GM19395 (cell line): ENCODE measurements at regions not wholly inside any gene's neighbourhood (a gene's known extent, or its start where the extent isn't known, plus 50 kb on each side); places are given as distances from the start of the nearest gene placed in this dataset.
A peak's percentile ranks its signal among the peaks of the same experiment; 100 is the strongest.

Source experiments
- ATAC-seq: cut with Tn5 transposase; IDR thresholded peaks from one replicate; pipeline ENCODE4 v1.9.1; 2021; ENCODE audit warnings: mild to moderate bottlenecking, moderate library complexity; ENCODE audit not compliant: unreplicated experiment

DNA sequence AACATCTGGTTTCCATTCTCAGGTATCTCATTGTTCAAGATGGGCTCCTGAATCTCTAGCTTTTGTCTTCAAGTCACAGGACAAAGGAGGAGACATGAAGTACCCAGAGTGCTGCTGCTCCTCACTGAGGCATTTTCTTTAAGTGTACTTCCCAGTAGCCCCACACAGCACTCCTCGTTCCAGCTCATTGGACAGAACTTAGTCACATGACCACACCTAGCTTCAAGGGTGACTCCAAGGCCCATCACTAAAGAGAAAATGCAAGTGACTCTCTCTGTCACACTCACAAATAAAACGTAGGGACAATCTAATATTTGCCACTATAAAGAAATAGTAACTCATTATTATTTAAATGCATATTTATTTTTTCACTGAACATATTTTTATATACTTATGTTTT is 58.3 kb upstream of the NEUROD6 start:
- ATAC-seq = no peak

DNA sequence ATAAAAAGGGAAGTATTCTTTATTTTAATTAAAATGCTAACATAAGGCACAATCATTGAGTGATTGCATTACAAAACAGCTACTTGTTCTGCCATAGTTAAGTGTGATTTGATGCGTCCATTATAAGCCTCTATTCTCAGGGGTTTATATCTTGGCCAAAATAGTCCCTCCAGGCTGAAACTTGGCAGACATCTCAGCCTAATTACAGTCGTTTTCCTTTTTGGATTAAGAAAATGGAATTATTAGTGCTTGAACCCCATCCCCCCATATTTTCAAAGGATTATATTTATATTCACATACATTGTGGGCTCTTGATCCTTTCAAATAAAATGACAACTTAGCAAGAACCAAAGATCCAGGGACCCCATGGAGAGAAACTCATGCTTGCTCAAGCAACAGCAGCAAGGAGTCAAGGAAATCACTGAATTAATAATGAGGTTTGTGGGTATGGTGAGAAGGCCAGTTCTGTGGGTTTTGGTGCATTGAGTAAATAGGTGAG is 66.7 kb upstream of the NEUROD6 start:
- ATAC-seq = no peak

GRCh38 chr7:31408140-31408729 is 67.7 kb upstream of the NEUROD6 start:
- no peak for ATAC-seq

DNA sequence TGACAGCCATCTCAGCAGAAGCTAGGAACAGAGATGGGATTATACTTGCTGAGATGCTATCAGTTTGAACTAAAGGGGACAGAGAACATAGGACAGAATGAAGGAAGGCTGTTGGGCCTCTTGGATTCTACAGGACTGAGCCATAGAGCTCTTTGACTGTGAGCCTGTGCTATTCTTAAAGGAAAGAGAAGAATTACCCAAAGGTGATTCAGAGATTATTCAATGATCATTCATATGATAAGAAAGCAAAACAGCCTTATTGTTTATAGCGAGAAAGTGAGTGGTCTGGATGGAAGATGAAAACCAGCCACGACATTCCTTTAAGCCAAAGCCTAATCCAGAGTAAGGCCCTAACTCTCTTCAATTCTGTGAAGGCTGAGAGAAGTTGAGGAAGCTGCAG is 69.7 kb upstream of the NEUROD6 start:
- ATAC-seq = no peak

DNA sequence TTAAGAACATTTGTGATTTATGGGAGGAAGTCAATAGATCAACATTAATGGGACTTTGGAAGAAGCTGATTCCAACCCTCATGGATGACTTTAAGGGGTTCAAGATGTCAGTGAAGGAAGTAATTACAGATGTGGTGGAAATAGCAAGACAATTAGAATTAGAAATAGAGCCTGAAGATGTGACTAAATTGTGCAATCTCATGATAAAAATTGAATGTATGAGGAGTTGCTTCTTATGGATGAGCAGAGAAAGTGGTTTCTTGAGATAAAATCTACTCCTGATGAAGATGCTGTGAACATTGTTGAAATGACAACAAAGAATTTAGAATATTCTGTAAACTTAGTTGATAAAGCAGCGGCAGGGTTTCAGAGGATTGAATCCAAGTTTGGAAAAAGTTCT is 70.9 kb upstream of the NEUROD6 start:
- no peak for ATAC-seq

GRCh38 chr7:31413766-31414165 is 73.2 kb upstream of the NEUROD6 start:
- ATAC-seq = no peak

GRCh38 chr7:31416381-31416870 is 75.9 kb upstream of the NEUROD6 start:
- no peak for ATAC-seq

- no peak for ATAC-seq
These were observed 78.4 kb upstream of the NEUROD6 start for GRCh38 chr7:31418928-31419327.

GRCh38 chr7:31419505-31420055 is 79.1 kb upstream of the NEUROD6 start:
- ATAC-seq = no peak

DNA sequence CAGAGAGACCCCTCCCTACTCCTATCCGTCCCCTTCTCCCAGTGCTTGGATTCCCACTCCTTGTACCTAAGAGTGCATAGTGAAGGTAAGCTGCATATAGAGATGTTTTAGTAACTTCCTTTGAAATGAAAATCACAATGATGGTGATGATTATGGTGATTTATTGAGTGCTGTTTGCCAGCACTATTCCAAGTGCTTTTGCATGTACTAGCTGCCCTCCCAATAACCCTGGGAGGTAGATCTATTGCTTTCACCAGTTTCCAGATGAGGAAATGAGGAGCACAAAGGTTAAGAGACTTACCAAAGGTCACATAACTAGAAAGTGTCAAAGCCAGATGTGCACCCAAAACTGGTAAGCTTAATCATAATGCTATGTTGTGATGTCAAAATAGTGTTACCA is 80.4 kb upstream of the NEUROD6 start:
- ATAC-seq = no peak

DNA sequence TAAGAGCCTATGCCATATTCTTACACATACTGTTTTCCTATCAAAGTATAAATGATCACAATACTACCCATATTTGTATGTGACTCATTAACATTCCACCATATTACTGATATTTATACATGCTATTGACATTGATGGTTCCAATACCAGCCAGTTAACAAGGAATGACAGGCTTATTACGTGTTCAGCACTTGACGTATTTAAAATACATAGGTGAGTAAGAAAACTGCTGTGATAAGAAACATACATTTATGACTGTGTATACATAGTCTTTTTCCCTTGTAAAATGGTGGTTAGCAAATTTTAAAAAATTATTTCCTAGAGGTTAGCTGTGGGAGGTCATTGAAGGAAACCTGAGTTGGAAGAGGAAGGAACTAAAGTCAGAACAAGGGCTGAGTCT is 81.1 kb upstream of the NEUROD6 start:
- ATAC-seq = no peak

DNA sequence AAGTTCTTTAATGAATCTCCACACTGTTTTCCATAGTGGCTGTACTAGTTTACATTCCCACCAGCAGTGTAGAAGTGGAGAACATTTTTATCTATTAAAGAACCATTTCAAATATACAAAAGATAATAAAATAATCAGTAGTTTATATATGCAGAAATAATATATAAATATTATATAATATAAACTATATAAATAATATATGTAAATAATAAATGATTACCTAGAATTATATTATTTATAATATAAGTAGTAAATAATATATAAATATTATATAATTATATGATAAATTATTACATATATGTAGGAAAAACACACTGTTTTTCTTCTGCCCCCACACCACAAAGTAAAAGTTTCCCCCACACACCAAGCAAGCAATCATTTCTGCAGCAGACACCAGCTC is 83.5 kb upstream of the NEUROD6 start:
- ATAC-seq = no peak

DNA sequence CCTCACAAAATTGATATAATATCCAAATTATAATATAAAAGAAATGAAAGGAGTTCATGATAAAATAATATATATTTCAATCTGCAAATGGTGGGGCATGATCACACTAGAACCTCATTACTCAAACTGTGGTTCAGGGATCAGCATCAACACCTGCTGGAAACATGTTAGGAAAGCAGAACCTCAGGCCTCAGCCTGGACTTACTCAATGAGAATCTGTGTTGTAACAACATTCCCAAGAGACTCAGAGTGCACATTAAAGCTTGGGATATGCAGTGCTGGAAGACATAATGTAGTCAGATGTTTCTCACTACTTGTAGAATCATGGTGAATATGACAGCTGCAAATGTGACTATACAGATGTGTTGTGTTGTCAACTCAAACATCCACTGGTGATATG is 81.7 kb upstream of the ITPRID1 start:
- ATAC-seq = no peak

DNA sequence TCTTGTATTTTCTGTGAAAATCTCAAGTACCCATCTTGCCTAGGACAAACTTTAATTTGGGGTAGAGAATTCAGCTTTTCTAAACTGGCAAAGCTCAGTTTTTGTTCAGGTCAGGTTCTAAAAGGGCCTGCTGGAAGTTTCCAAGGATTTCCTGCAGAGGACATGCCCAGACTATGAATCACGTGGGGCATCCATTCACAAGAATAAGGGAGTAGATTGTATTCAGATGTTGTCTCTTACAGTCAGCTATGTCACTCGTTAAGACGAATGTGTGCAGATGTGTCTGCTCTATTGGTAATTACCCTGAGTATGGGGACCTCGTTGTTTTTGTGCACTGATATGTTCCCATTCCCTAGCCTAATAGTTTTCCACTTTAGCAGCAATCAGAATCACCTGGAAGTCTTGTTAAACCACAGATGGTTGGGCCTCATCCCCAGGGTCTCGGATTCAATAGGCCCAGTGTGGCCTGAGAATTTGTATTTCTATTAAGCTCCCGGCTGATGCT is 81.0 kb upstream of the ITPRID1 start:
- ATAC-seq = no peak

DNA sequence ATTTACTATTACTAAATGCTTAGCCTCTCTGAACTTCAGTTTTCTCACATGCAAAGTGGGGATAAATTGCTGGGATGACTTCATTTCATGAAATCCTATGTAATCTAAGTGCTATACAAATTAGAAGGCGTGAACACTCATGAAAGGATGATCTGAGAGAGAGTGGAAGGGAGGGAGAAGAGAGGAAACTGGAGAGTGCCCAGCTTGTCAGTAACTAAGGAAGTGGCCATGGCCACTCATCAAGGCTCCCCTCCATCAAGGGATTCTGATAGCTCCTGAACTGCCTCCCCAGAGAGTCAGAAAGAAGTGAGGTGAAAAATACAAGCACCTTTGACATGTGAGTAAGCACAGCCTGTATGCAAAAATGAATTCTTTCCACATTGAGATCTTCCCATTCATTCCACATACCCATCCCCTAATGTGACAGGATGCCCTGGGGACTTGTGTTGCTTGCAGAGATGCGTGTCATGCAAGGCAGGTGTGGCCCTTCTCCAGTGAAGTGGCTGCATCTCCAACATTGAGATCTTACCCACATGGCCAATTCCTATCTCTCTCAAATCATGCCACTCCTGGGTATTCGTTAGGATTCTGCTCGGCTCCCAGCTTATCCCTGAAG is 76.5 kb upstream of the ITPRID1 start:
- ATAC-seq = no peak

DNA sequence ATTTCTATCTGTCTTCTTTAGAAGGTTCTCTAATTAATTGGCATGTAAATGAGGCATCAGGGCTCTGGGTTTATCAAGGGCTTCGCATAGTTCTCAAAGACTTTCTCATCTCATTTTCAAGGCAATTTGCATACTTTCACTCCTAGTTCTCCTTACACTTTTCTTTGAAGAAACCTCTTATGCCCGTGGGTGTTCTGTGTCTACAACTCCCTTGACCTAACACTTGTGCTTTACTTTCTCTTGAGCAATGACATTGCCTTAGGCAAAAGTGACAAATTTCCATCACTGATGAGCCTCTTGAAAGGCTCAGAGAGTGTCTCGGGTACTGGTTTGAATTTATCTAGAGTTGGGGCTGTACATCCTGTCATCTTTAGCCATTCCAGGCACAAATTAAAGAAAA is 74.7 kb upstream of the ITPRID1 start:
- ATAC-seq = no peak

GRCh38 chr7:31440511-31440910 is 73.4 kb upstream of the ITPRID1 start:
- ATAC-seq = no peak

GRCh38 chr7:31442626-31443025 is 71.3 kb upstream of the ITPRID1 start:
- ATAC-seq = no peak

DNA sequence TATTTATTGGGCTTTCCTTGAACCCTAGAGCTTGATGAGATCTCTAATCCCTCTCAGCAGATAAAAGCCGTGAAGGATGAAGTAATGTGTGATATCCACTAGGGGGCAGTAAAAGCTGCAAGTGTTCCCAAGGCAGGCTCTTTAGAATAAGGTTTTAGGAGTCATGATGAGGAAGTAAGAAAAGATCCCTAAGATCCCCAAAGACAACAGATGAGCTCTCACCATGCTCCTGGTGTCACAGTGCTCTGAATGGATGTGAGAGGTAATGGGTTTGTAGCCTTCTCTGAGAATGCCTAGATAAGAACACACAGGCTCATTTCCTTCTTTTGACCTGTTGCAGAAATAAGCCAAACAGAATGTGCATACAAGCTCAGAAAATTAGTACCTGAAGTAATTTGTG is 70.4 kb upstream of the ITPRID1 start:
- ATAC-seq = peak; percentile 95

DNA sequence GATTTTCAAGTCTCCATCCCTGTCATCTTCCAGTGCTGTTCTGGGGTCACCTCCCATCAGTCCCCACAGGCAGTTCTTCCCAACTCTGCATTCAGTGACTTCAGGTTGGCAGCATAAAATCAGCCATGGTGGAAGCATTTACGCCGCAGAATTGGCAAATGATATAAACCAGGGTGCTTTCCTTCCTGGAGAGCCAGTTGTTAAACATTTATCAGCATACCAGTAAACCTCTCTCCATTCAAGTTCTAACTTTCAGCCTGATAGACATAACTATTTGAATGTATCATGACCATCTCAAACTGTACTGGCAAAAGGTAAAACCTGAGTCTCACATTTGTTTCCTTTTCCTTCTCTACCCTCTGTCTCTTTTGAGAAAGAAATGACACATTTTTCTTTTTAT is 69.7 kb upstream of the ITPRID1 start:
- ATAC-seq = no peak

DNA sequence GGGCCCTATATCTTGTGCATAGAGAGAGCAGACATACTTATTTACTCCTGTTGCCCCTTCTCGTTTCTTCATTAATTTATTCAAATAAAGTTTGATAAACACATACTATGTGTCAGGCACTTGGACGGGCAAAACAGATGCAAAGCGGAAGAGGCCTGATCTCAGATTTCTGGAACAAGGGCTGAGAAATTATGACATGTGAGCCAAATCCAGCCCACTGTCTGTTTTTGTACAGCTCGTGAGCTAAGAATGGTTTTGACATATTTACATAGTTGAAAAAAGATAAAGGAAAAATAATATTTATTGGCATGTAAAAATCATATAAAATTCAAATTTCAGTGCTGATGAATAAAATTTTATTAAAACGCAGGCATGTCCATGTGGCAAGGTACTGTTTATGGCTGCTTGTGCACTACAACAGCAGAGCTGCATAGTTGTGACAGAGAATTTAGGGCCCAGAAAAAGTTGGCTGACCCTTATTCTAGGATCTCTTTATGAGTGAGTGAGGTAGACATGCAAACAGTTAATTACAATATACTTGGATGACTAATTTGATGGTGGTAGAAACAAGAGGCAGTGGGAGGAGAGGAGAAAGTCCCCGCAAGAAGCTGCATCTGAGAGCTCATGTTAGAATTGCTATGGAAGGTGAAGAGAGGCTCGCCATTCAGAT is 68.1 kb upstream of the ITPRID1 start:
- no peak for ATAC-seq

- no peak for ATAC-seq
These were observed 65.2 kb upstream of the ITPRID1 start for GRCh38 chr7:31448649-31449048.
